H1 (cell line): ENCODE measurements at regions not wholly inside any gene's neighbourhood (a gene's known extent, or its start where the extent isn't known, plus 50 kb on each side); places are given as distances from the start of the nearest gene placed in this dataset.
A peak's percentile ranks its signal among the peaks of the same experiment; 100 is the strongest.

Experiments used
- CTCF ChIA-PET: fragments of 300-600 bp; sonication (Branson Sonifier 250); formaldehyde crosslinking; loops from one replicate; lab custom pipeline; 2021; ENCODE audit not compliant: partially characterized antibody; lab: Charles Lee
- POLR2A ChIA-PET: fragments of 300-600 bp; sonication (Branson Sonifier 250); formaldehyde crosslinking; loops from one replicate; lab custom pipeline; 2021; ENCODE audit warnings: inconsistent platforms; ENCODE audit not compliant: partially characterized antibody; lab: Charles Lee
- DNase-seq, 2 experiments: peaks; one replicate each; pipeline versions ENCODE4 v3.0.0 to v3.0.0-alpha.2; 2010 to 2022; ENCODE audit warnings: low spot score in 2 of 2, low read depth in 1 of 2, mixed read lengths in 1 of 2
- FAIRE-seq: peaks from 2 replicates; lab custom pipeline; 2011; peaks lifted over from hg19 to GRCh38; lab: Jason Lieb, UNC
- H2AFZ ChIP-seq: 2 replicates; pipeline ENCODE4 v1.8.1; 2012; ENCODE audit warnings: low read length, inconsistent platforms
- H2AK5ac ChIP-seq: 2 replicates; pipeline ENCODE4 v1.6.1; 2013; ENCODE audit warnings: low read depth, low read length
- H2BK120ac ChIP-seq: replicated peaks from 2 replicates; pipeline ENCODE3; 2013; ENCODE audit warnings: low read depth, low read length, inconsistent platforms
- H2BK12ac ChIP-seq: 2 replicates; pipeline ENCODE4 v1.6.1; 2013; ENCODE audit warnings: low read depth, low read length
- H2BK15ac ChIP-seq: 2 replicates; pipeline ENCODE4 v1.6.1; 2013; ENCODE audit warnings: low read length
- H2BK20ac ChIP-seq: 2 replicates; pipeline ENCODE4 v1.6.1; 2013; ENCODE audit warnings: low read length
- H2BK5ac ChIP-seq: 2 replicates; pipeline ENCODE4 v1.6.1; 2013; ENCODE audit warnings: low read depth, low read length
- H3K14ac ChIP-seq: 2 replicates; pipeline ENCODE4 v1.6.1; 2013; ENCODE audit warnings: inconsistent platforms; ENCODE audit not compliant: insufficient read length
- H3K18ac ChIP-seq: 2 replicates; pipeline ENCODE4 v1.6.1; 2013; ENCODE audit warnings: low read length; ENCODE audit errors: extremely low read depth
- H3K23ac ChIP-seq: 2 replicates; pipeline ENCODE4 v1.6.1; 2013; ENCODE audit warnings: inconsistent platforms; ENCODE audit not compliant: insufficient read length
- H3K23me2 ChIP-seq: 2 replicates; pipeline ENCODE4 v1.6.1; 2013; ENCODE audit warnings: low read depth, low read length
- H3K27ac ChIP-seq: 2 replicates; pipeline ENCODE4 v1.6.1; 2011; ENCODE audit warnings: low read depth, low read length, inconsistent platforms
- H3K27me3 ChIP-seq, 4 experiments: replicated peaks in 1 of 4; 1 replicate in 1 of 4; 2 replicates in 3 of 4; pipeline versions ENCODE4 v1.6.1 to v1.8.1; 2011 to 2013; ENCODE audit warnings: low read length in 3 of 4, mild to moderate bottlenecking in 3 of 4, inconsistent platforms in 2 of 4, mixed read lengths in 2 of 4, moderate library complexity in 1 of 4; ENCODE audit not compliant: control insufficient read depth in 3 of 4, insufficient read depth in 3 of 4; ENCODE audit errors: extremely low read depth in 1 of 4
- H3K36me3 ChIP-seq, 4 experiments: 2 replicates each; pipeline versions ENCODE4 v1.6.1 to v1.8.1; 2011 to 2013; ENCODE audit warnings: mild to moderate bottlenecking in 4 of 4, low read length in 3 of 4, moderate library complexity in 2 of 4, control low read depth in 1 of 4, inconsistent platforms in 1 of 4; ENCODE audit not compliant: insufficient read depth in 4 of 4, control insufficient read depth in 2 of 4
- H3K4ac ChIP-seq: replicated peaks from 2 replicates; pipeline ENCODE3; 2013; ENCODE audit warnings: low read length, low read depth, mixed read lengths, inconsistent platforms; ENCODE audit not compliant: insufficient read length
- H3K4me1 ChIP-seq, 4 experiments: replicated peaks in 1 of 4; 1 replicate in 1 of 4; 2 replicates in 3 of 4; pipeline versions ENCODE4 v1.6.1 to v1.8.1; 2011 to 2013; ENCODE audit warnings: low read length in 3 of 4, inconsistent platforms in 2 of 4, mixed read lengths in 1 of 4; ENCODE audit not compliant: insufficient read depth in 4 of 4, control insufficient read depth in 3 of 4
- H3K4me2 ChIP-seq, 2 experiments: 2 replicates each; pipeline versions ENCODE4 v1.6.1 to v1.8.1; 2011 to 2013; ENCODE audit warnings: low read depth in 2 of 2, low read length in 2 of 2, control low read depth in 1 of 2, inconsistent platforms in 1 of 2, mild to moderate bottlenecking in 1 of 2; ENCODE audit not compliant: insufficient read depth in 1 of 2
- H3K4me3 ChIP-seq, 4 experiments: fragments of 200-600, 300-600 bp in 1 of 4; sonication (generic), shearing (Covaris generic), sonication (Bioruptor Twin) in 1 of 4; 2 replicates each; pipeline versions ENCODE4 v1.5.1 to v1.8.1; 2011 to 2016; ENCODE audit warnings: low read length in 4 of 4, low read depth in 3 of 4, control low read depth in 2 of 4, inconsistent platforms in 2 of 4, mild to moderate bottlenecking in 2 of 4, mixed read lengths in 1 of 4, moderate library complexity in 1 of 4; ENCODE audit not compliant: insufficient read depth in 2 of 4; ENCODE audit errors: extremely low read depth in 1 of 4
- H3K56ac ChIP-seq: replicated peaks from 2 replicates; pipeline ENCODE3; 2013; ENCODE audit warnings: low read depth, mild to moderate bottlenecking, mixed read lengths, low read length, inconsistent platforms; ENCODE audit not compliant: insufficient read length
- H3K79me1 ChIP-seq: 2 replicates; pipeline ENCODE4 v1.6.1; 2013; ENCODE audit warnings: low read depth, low read length, control low read depth
- H3K79me2 ChIP-seq, 2 experiments: 2 replicates each; pipeline versions ENCODE4 v1.6.1 to v1.8.1; 2012 to 2013; ENCODE audit warnings: low read length in 2 of 2, mild to moderate bottlenecking in 2 of 2, inconsistent platforms in 1 of 2; ENCODE audit not compliant: insufficient read depth in 2 of 2, control insufficient read depth in 1 of 2
- H3K9ac ChIP-seq, 4 experiments: replicated peaks in 1 of 4; 1 replicate in 1 of 4; 2 replicates in 3 of 4; pipeline versions ENCODE4 v1.6.1 to v1.8.1; 2011 to 2013; ENCODE audit warnings: low read depth in 3 of 4, low read length in 3 of 4, control low read depth in 2 of 4, mild to moderate bottlenecking in 2 of 4, moderate library complexity in 2 of 4, inconsistent platforms in 1 of 4; ENCODE audit errors: extremely low read depth in 1 of 4
- H3K9me3 ChIP-seq, 2 experiments: 2 replicates each; pipeline versions ENCODE4 v1.6.1 to v1.8.1; 2012 to 2013; ENCODE audit warnings: mild to moderate bottlenecking in 2 of 2, moderate library complexity in 2 of 2, control low read depth in 1 of 2, inconsistent platforms in 1 of 2, low read depth in 1 of 2, low read length in 1 of 2, mixed read lengths in 1 of 2; ENCODE audit not compliant: insufficient read depth in 2 of 2
- H4K20me1 ChIP-seq, 2 experiments: replicated peaks in 1 of 2; 2 replicates each; pipeline versions ENCODE3 to v1.8.1; 2011 to 2013; ENCODE audit warnings: inconsistent platforms in 2 of 2, low read length in 2 of 2, mild to moderate bottlenecking in 1 of 2; ENCODE audit not compliant: insufficient read depth in 2 of 2, control insufficient read depth in 1 of 2
- H4K5ac ChIP-seq: 2 replicates; pipeline ENCODE4 v1.6.1; 2013; ENCODE audit warnings: low read length, low read depth, mixed read lengths, inconsistent platforms; ENCODE audit not compliant: insufficient read length
- H4K8ac ChIP-seq: 2 replicates; pipeline ENCODE4 v1.8.0; 2013; ENCODE audit warnings: mild to moderate bottlenecking, moderate library complexity, low read length, inconsistent platforms; ENCODE audit not compliant: insufficient read depth; ENCODE audit errors: extremely low read depth
- H4K91ac ChIP-seq: replicated peaks from 2 replicates; pipeline ENCODE3; 2013; ENCODE audit warnings: low read length, mixed read lengths, inconsistent platforms; ENCODE audit not compliant: insufficient read length
- SIX5 ChIP-seq: IDR thresholded peaks from 2 replicates; pipeline ENCODE4 v1.6.1; 2011; ENCODE audit warnings: mild to moderate bottlenecking, low read depth, low read length
- TAF1 ChIP-seq: IDR thresholded peaks from 2 replicates; pipeline ENCODE4 v1.6.1; 2011; ENCODE audit warnings: mild to moderate bottlenecking, low read depth, low read length
- TBP ChIP-seq: IDR thresholded peaks from 2 replicates; pipeline ENCODE4 v1.6.1; 2011; ENCODE audit warnings: low read depth, low read length, improper control_type of control experiment
- WGBS, 2 experiments: shearing (Covaris generic) in 1 of 2; methylation state at CpG; one replicate each; pipeline versions ENCODE4 v1.1.6 to v1.1.7; 2013 to 2015; ENCODE audit warnings: low lambda C conversion rate in 2 of 2, mixed read lengths in 2 of 2, inconsistent platforms in 1 of 2, low coverage in 1 of 2, missing lambda C conversion rate in 1 of 2; ENCODE audit not compliant: insufficient replicate concordance in 2 of 2, insufficient coverage in 1 of 2, insufficient read length in 1 of 2; ENCODE audit errors: extremely low coverage in 1 of 2, missing lambda C conversion rate in 1 of 2; 5-methylcytosine and 5-hydroxymethylcytosine counted together
- TF ChIP-seq, protein P1 (sequence below), 3 experiments: IDR thresholded peaks; 1 replicate in 2 of 3; 2 replicates in 1 of 3; pipeline versions ENCODE4 v1.5.1 to v1.6.1; 2011; ENCODE audit warnings: low read length in 3 of 3, mild to moderate bottlenecking in 3 of 3, inconsistent platforms in 2 of 3, low read depth in 1 of 3, moderate library complexity in 1 of 3; ENCODE audit not compliant: insufficient read depth in 1 of 3; ENCODE audit errors: control extremely low read depth in 1 of 3

GRCh38 chr3:146739203-146739671 lies 134.1 kb upstream of the PLSCR5 start:
- no peak overlapping the region for H3K14ac ChIP-seq
- H3K4me3 ChIP-seq: no peak overlapping the region
- H4K20me1 ChIP-seq: no peaks in the 10 kb centered on the region
- no peak overlapping the region for H2AK5ac ChIP-seq
- ChIA-PET CTCF (interaction anchor here (0.8 to 1.0 kb wide), 2 partner anchors 8 to 521 kb away, joined by 3 read pairs; no protein-coding TSS in a partner anchor), POLR2A (no interaction called here)
- H2BK5ac ChIP-seq: no peak overlapping the region
- no peak overlapping the region for H2BK120ac ChIP-seq
- no peak overlapping the region for H2BK20ac ChIP-seq
- H3K36me3 ChIP-seq: no peaks in the 10 kb centered on the region
- H3K9ac ChIP-seq: no peak overlapping the region
- H3K79me1 ChIP-seq: no peaks in the 10 kb centered on the region
- no peak overlapping the region for H2BK12ac ChIP-seq
- H3K9me3 ChIP-seq: no peaks in the 10 kb centered on the region
- H3K4ac ChIP-seq: no peak overlapping the region
- no peak overlapping the region for H3K27ac ChIP-seq
- H2AFZ ChIP-seq: peak overlapping the region; percentile 6; the same call in 1 of the 2 replicates
- H4K5ac ChIP-seq: no peak overlapping the region
- no peak overlapping the region for H3K56ac ChIP-seq
- no peak overlapping the region for H3K23ac ChIP-seq
- FAIRE-seq (no peak), DNase-seq (no peak)
- no peak overlapping the region for H4K91ac ChIP-seq
- no peaks in the 10 kb centered on the region for H3K4me1 ChIP-seq
- H4K8ac ChIP-seq: peak overlapping the region; percentile 81; the same call in 1 of the 2 replicates
- no peak overlapping the region for H3K4me2 ChIP-seq
- H3K18ac ChIP-seq: no peak overlapping the region
- H3K27me3 ChIP-seq: no peaks in the 10 kb centered on the region
- WGBS, 2 experiments: 85% methylated on average over 6 of the region's 6 CpGs; no CpG with 5 or more reads in 1 of the 2 experiments
- no peaks in the 10 kb centered on the region for H3K23me2 ChIP-seq
- TF ChIP-seq, protein P1, sequence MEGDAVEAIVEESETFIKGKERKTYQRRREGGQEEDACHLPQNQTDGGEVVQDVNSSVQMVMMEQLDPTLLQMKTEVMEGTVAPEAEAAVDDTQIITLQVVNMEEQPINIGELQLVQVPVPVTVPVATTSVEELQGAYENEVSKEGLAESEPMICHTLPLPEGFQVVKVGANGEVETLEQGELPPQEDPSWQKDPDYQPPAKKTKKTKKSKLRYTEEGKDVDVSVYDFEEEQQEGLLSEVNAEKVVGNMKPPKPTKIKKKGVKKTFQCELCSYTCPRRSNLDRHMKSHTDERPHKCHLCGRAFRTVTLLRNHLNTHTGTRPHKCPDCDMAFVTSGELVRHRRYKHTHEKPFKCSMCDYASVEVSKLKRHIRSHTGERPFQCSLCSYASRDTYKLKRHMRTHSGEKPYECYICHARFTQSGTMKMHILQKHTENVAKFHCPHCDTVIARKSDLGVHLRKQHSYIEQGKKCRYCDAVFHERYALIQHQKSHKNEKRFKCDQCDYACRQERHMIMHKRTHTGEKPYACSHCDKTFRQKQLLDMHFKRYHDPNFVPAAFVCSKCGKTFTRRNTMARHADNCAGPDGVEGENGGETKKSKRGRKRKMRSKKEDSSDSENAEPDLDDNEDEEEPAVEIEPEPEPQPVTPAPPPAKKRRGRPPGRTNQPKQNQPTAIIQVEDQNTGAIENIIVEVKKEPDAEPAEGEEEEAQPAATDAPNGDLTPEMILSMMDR (IDR thresholded peaks at IDR 0.05; ENCODE audit: control extremely low read depth in 1 of 3, insufficient read depth in 1 of 3, low read depth in 1 of 3, low read length in 3 of 3): no peak
- TF ChIP-seq TBP (no peak), SIX5 (no peak), TAF1 (no peak)
- no peak overlapping the region for H2BK15ac ChIP-seq
- no peaks in the 10 kb centered on the region for H3K79me2 ChIP-seq
